HCT116 (cell line): ENCODE measurements at regions not wholly inside any gene's neighbourhood (a gene's known extent, or its start where the extent isn't known, plus 50 kb on each side); places are given as distances from the start of the nearest gene placed in this dataset.

Experiments
- ATAC-seq: fragments of 200-7000 bp; cut with Tn5 transposase; 2 replicates; pipeline ENCODE4 v1.9.1; 2020; ENCODE audit warnings: mild to moderate bottlenecking, moderate library complexity
- BruUV-seq: library from RNA; stranded (reverse); fragments of 400-500 nt; replicated peaks from 2 replicates; lab custom pipeline; 2021; lab: Mats Ljungman, UMichigan
- CTCF ChIA-PET: fragments of 300-600 bp; sonication (Branson Sonifier 250); formaldehyde crosslinking; loops from one replicate; lab custom pipeline; 2021; ENCODE audit warnings: antibody characterized with exemption; lab: Charles Lee
- POLR2A ChIA-PET: fragments of 300-600, 350-600 bp; sonication (Branson Sonifier 250); formaldehyde crosslinking; loops from one replicate; lab custom pipeline; 2021; ENCODE audit warnings: antibody characterized with exemption; lab: Charles Lee
- RAD21 ChIA-PET, 2 experiments: fragments of 300-600 bp; sonication (Branson Sonifier 250); formaldehyde crosslinking; loops; one replicate each; lab custom pipeline; 2023; ENCODE audit warnings: low total read pairs in 2 of 2; ENCODE audit not compliant: uncharacterized antibody in 2 of 2, unreplicated experiment in 2 of 2, low non-redundant PET in 1 of 2; lab: Charles Lee
- DNase-seq: peaks from one replicate; pipeline ENCODE4 v3.0.0-alpha.2; 2010; ENCODE audit warnings: low read depth, low spot score
- H2AFZ ChIP-seq: fragments of 200-600 bp; shearing (Covaris generic), sonication (generic); 2 replicates; pipeline ENCODE4 v1.6.1; 2017; ENCODE audit warnings: low read depth, mixed run types, mixed read lengths, antibody characterized with exemption, low read length; ENCODE audit not compliant: poor library complexity, severe bottlenecking
- H3K27ac ChIP-seq: 2 replicates; pipeline ENCODE4 v1.5.1; 2012; ENCODE audit warnings: low read depth, low read length
- H3K27me3 ChIP-seq: fragments of 200-600 bp; sonication (generic); 2 replicates; pipeline ENCODE4 v1.6.1; 2016; ENCODE audit warnings: mixed run types, low read length, mixed read lengths; ENCODE audit not compliant: insufficient read depth
- H3K36me3 ChIP-seq, 2 experiments: fragments of 200-500 bp in 1 of 2; fragments of 200-600 bp in 1 of 2; sonication (Bioruptor generic) in 1 of 2; sonication (generic) in 1 of 2; 2 replicates each; pipeline versions ENCODE4 v1.5.1 to v1.6.1; 2014 to 2016; ENCODE audit warnings: low read length in 2 of 2, inconsistent platforms in 1 of 2, mixed read lengths in 1 of 2, mixed run types in 1 of 2; ENCODE audit not compliant: insufficient read depth in 2 of 2, control insufficient read depth in 1 of 2
- H3K4me1 ChIP-seq, 2 experiments: fragments of 200-600 bp in 1 of 2; sonication (generic) in 1 of 2; 2 replicates each; pipeline versions ENCODE4 v1.5.1 to v1.6.1; 2012 to 2017; ENCODE audit warnings: low read length in 2 of 2, inconsistent platforms in 1 of 2, mild to moderate bottlenecking in 1 of 2, mixed read lengths in 1 of 2, mixed run types in 1 of 2, moderate library complexity in 1 of 2; ENCODE audit not compliant: insufficient read depth in 2 of 2, control insufficient read depth in 1 of 2
- H3K4me2 ChIP-seq: fragments of 200-600 bp; sonication (generic); 2 replicates; pipeline ENCODE4 v1.6.1; 2017; ENCODE audit warnings: mixed run types, low read length, mixed read lengths
- H3K4me3 ChIP-seq, 2 experiments: fragments of 200-600 bp in 1 of 2; sonication (generic) in 1 of 2; replicated peaks in 1 of 2; 2 replicates each; pipeline ENCODE4 v1.5.1; 2011 to 2016; ENCODE audit warnings: low read length in 2 of 2, control low read depth in 1 of 2, low read depth in 1 of 2, mild to moderate bottlenecking in 1 of 2, mixed read lengths in 1 of 2, mixed run types in 1 of 2
- H3K79me2 ChIP-seq: fragments of 200-600 bp; sonication (generic); 2 replicates; pipeline ENCODE4 v1.6.1; 2017; ENCODE audit warnings: mild to moderate bottlenecking, mixed run types, low read length, moderate library complexity, mixed read lengths; ENCODE audit not compliant: insufficient read depth
- H3K9ac ChIP-seq: fragments of 200-600 bp; sonication (generic); 2 replicates; pipeline ENCODE4 v1.6.1; 2016; ENCODE audit warnings: low read length, mixed read lengths
- H3K9me2 ChIP-seq: fragments of 200-600 bp; sonication (generic), shearing (Covaris generic); 2 replicates; pipeline ENCODE4 v1.6.1; 2017; ENCODE audit warnings: mixed run types, mild to moderate bottlenecking, moderate library complexity; ENCODE audit not compliant: insufficient read depth
- H3K9me3 ChIP-seq, 2 experiments: fragments of 200-500 bp in 1 of 2; fragments of 200-600 bp in 1 of 2; sonication (Bioruptor generic) in 1 of 2; sonication (generic) in 1 of 2; 2 replicates each; pipeline ENCODE4 v1.6.1; 2014 to 2017; ENCODE audit warnings: low read length in 2 of 2, mixed read lengths in 2 of 2, inconsistent platforms in 1 of 2, low read depth in 1 of 2, mild to moderate bottlenecking in 1 of 2, mixed run types in 1 of 2, moderate library complexity in 1 of 2; ENCODE audit not compliant: control insufficient read depth in 1 of 2, insufficient read depth in 1 of 2
- H4K20me1 ChIP-seq: fragments of 200-600 bp; sonication (generic), shearing (Covaris generic); 2 replicates; pipeline ENCODE4 v1.6.1; 2017; ENCODE audit warnings: mixed run types, mild to moderate bottlenecking, moderate library complexity; ENCODE audit not compliant: insufficient read depth
- CEBPB ChIP-seq: IDR thresholded peaks from 2 replicates; pipeline ENCODE4 v1.6.1; 2012; ENCODE audit warnings: low read depth
- ELF1 ChIP-seq: IDR thresholded peaks from 2 replicates; pipeline ENCODE4 v1.6.1; 2012; ENCODE audit warnings: low read depth, borderline replicate concordance
- FOSL1 ChIP-seq: IDR thresholded peaks from 2 replicates; pipeline ENCODE4 v1.6.1; 2012; ENCODE audit warnings: low read depth
- JUND ChIP-seq: IDR thresholded peaks from 2 replicates; pipeline ENCODE4 v1.6.1; 2012
- MAX ChIP-seq: IDR thresholded peaks from 2 replicates; pipeline ENCODE4 v1.6.1; 2012
- POLR2A ChIP-seq: IDR thresholded peaks from 2 replicates; pipeline ENCODE4 v1.7.0; 2011; ENCODE audit warnings: borderline replicate concordance; ENCODE audit not compliant: insufficient read depth, insufficient read length; ENCODE audit errors: extremely low read depth
- REST ChIP-seq: IDR thresholded peaks from 2 replicates; pipeline ENCODE4 v1.6.1; 2012; ENCODE audit warnings: low read depth
- SP1 ChIP-seq: IDR thresholded peaks from 2 replicates; pipeline ENCODE4 v1.6.1; 2012; ENCODE audit warnings: low read depth
- SRF ChIP-seq: IDR thresholded peaks from 2 replicates; pipeline ENCODE4 v1.6.1; 2012; ENCODE audit warnings: low read depth
- ZNF274 ChIP-seq: fragments of 200-500 bp; sonication (Bioruptor generic); IDR thresholded peaks from 2 replicates; pipeline ENCODE4 v1.6.1; 2014; ENCODE audit warnings: mild to moderate bottlenecking, low read depth, low read length, inconsistent platforms
- intact Hi-C: fragments of 100-400 bp; cut with micrococcal nuclease; formaldehyde crosslinking; loops from 2 replicates; pipeline ENCODE4 v1.10.0; 2022
- TF ChIP-seq, protein P1 (sequence below): IDR thresholded peaks from 2 replicates; pipeline ENCODE4 v1.6.1; 2011; ENCODE audit warnings: mild to moderate bottlenecking, low read length, moderate library complexity; ENCODE audit not compliant: insufficient replicate concordance; ENCODE audit errors: extremely low read depth
- TF ChIP-seq, protein P2 (sequence below), 3 experiments: fragments of 200-600 bp in 1 of 3; sonication (generic) in 1 of 3; IDR thresholded peaks in 2 of 3; conservative IDR thresholded peaks in 1 of 3; 2 replicates each; pipeline ENCODE4 v1.5.1; 2012 to 2017; ENCODE audit warnings: low read depth in 2 of 3, low read length in 2 of 3, antibody characterized with exemption in 1 of 3, borderline replicate concordance in 1 of 3, control low read depth in 1 of 3, mild to moderate bottlenecking in 1 of 3, mixed read lengths in 1 of 3, mixed run types in 1 of 3, moderate library complexity in 1 of 3; ENCODE audit not compliant: insufficient read depth in 1 of 3

DNA sequence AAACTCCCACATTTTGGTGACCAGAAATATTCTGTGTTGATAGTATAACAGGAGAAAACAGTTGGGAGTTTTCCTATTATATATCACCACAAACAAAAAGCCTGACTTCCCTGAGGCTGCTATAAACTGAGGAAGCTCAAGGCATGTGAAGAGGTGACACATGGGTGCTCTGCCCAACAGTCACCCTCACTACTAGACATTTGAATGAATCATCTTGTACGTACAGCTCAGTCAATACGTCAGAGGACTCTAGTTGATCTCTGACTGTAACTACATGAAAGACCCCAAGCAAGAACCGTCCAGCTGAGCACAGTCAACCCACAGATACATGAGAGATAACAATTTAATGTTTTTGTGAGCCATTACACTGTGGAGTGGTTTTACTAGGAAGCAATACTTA lies 338.3 kb upstream of the ATP11B start (continued):
- TF ChIP-seq, protein P1, sequence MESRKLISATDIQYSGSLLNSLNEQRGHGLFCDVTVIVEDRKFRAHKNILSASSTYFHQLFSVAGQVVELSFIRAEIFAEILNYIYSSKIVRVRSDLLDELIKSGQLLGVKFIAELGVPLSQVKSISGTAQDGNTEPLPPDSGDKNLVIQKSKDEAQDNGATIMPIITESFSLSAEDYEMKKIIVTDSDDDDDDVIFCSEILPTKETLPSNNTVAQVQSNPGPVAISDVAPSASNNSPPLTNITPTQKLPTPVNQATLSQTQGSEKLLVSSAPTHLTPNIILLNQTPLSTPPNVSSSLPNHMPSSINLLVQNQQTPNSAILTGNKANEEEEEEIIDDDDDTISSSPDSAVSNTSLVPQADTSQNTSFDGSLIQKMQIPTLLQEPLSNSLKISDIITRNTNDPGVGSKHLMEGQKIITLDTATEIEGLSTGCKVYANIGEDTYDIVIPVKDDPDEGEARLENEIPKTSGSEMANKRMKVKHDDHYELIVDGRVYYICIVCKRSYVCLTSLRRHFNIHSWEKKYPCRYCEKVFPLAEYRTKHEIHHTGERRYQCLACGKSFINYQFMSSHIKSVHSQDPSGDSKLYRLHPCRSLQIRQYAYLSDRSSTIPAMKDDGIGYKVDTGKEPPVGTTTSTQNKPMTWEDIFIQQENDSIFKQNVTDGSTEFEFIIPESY, result no peak
- TF ChIP-seq JUND, result no peak
- TF ChIP-seq REST, result no peak
- TF ChIP-seq ELF1, result no peak
- TF ChIP-seq CEBPB, result no peak

- Histone ChIP-seq H3K79me2 (no peaks in the 10 kb centered on the region), H3K27me3 (no peaks in the 10 kb centered on the region), H3K4me3 (no peak overlapping the region), H2AFZ (no peak overlapping the region), H3K9ac (no peak overlapping the region), H3K9me2 (no peaks in the 10 kb centered on the region), H3K36me3 (no peaks in the 10 kb centered on the region), H3K4me1 (no peaks in the 10 kb centered on the region), H4K20me1 (no peaks in the 10 kb centered on the region; the same call in 1 of the 2 replicates), H3K9me3 (no peaks in the 10 kb centered on the region; a peak in 1 of 4 replicates), H3K27ac (no peak overlapping the region), H3K4me2 (no peak overlapping the region)
- DNase-seq (no peak), ATAC-seq (no peak)
- RAD21 ChIA-PET, result no interaction called here
- POLR2A ChIA-PET, result no interaction called here
- TF ChIP-seq SRF, result no peak
- TF ChIP-seq POLR2A, result no peak
- no peak for TF ChIP-seq ZNF274
- TF ChIP-seq SP1, result no peak
- TF ChIP-seq MAX, result no peak
- TF ChIP-seq, protein P2, sequence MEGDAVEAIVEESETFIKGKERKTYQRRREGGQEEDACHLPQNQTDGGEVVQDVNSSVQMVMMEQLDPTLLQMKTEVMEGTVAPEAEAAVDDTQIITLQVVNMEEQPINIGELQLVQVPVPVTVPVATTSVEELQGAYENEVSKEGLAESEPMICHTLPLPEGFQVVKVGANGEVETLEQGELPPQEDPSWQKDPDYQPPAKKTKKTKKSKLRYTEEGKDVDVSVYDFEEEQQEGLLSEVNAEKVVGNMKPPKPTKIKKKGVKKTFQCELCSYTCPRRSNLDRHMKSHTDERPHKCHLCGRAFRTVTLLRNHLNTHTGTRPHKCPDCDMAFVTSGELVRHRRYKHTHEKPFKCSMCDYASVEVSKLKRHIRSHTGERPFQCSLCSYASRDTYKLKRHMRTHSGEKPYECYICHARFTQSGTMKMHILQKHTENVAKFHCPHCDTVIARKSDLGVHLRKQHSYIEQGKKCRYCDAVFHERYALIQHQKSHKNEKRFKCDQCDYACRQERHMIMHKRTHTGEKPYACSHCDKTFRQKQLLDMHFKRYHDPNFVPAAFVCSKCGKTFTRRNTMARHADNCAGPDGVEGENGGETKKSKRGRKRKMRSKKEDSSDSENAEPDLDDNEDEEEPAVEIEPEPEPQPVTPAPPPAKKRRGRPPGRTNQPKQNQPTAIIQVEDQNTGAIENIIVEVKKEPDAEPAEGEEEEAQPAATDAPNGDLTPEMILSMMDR (IDR thresholded peaks at IDR 0.05 in 2 of 3, conservative IDR thresholded peaks at IDR 0.05 in 1 of 3; ENCODE audit: borderline replicate concordance in 1 of 3, insufficient read depth in 1 of 3, low read depth in 2 of 3, low read length in 2 of 3), result no peak
- TF ChIP-seq FOSL1, result no peak
- intact Hi-C loops, result no loop called here
- no TSS peak for BruUV-seq
- CTCF ChIA-PET, result no interaction called here
These were observed 333.0 kb upstream of the ATP11B start for GRCh38 chr3:182460303-182460702.
